H1 (cell line): ENCODE measurements at regions not wholly inside any gene's neighbourhood (a gene's known extent, or its start where the extent isn't known, plus 50 kb on each side); places are given as distances from the start of the nearest gene placed in this dataset.

Experiments
- KDM4A ChIP-seq: IDR thresholded peaks from one replicate; pipeline ENCODE4 v1.7.1; 2012; ENCODE audit warnings: low read depth, mild to moderate bottlenecking, moderate library complexity, low read length, inconsistent platforms; ENCODE audit not compliant: severe bottlenecking
- POLR2AphosphoS5 ChIP-seq: IDR thresholded peaks from 2 replicates; pipeline ENCODE4 v1.6.1; 2011; ENCODE audit warnings: low read depth, low read length
- RAD21 ChIP-seq, 2 experiments: IDR thresholded peaks in 1 of 2; conservative IDR thresholded peaks in 1 of 2; 2 replicates each; pipeline ENCODE4 v1.6.1; 2011; ENCODE audit warnings: low read depth in 2 of 2, low read length in 2 of 2, improper control_type of control experiment in 1 of 2, inconsistent platforms in 1 of 2, mild to moderate bottlenecking in 1 of 2, moderate library complexity in 1 of 2
- ZNF274 ChIP-seq: IDR thresholded peaks from 2 replicates; pipeline ENCODE4 v1.7.0; 2012; ENCODE audit warnings: low read length, borderline replicate concordance; ENCODE audit errors: extremely low read depth
- TF ChIP-seq, protein P1 (sequence below): IDR thresholded peaks from 2 replicates; pipeline ENCODE4 v1.6.1; 2012; ENCODE audit warnings: inconsistent platforms

GRCh38 chr1:213783893-213784292 lies 203.9 kb upstream of the PROX1 start (continued):
- TF ChIP-seq, protein P1, sequence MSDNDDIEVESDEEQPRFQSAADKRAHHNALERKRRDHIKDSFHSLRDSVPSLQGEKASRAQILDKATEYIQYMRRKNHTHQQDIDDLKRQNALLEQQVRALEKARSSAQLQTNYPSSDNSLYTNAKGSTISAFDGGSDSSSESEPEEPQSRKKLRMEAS = no peak
- TF ChIP-seq ZNF274 (no peak), KDM4A (no peak), POLR2AphosphoS5 (no peak), RAD21 (IDR thresholded peaks at IDR 0.05 in 1 of 2, conservative IDR thresholded peaks at IDR 0.05 in 1 of 2; ENCODE audit: low read depth in 2 of 2, low read length in 2 of 2) (no peak)
